ENCODE measurements at regions not wholly inside any gene's neighbourhood (a gene's known extent, or its start where the extent isn't known, plus 50 kb on each side); places are given as distances from the start of the nearest gene placed in this dataset.

- no peaks in the 10 kb centered on the region for H3K9me3 ChIP-seq
- no peaks in the 10 kb centered on the region for H3K27me3 ChIP-seq (replicated peaks; ENCODE audit: insufficient read depth)
- no peak overlapping the region for H3K27ac ChIP-seq
- H3K4me3 ChIP-seq, result no peak overlapping the region
- DNase-seq (ENCODE audit: low spot score), result no peak
- intact Hi-C loops (cut with DNase I), result no loop called here
- H3K36me3 ChIP-seq, result no peaks in the 10 kb centered on the region
- TF ChIP-seq POLR2AphosphoS5 (IDR thresholded peaks at IDR 0.05) (no peak), POLR2A (IDR thresholded peaks at IDR 0.05) (no peak), CTCF (IDR thresholded peaks at IDR 0.05) (no peak)
- H3K4me1 ChIP-seq (replicated peaks), result no peaks in the 10 kb centered on the region
- WGBS, result 54% methylated on average over 1 of the region's 1 CpG
Measured at GRCh38 chr2:179349670-179350303, 85.2 kb upstream of the SESTD1 start.

- no peaks in the 10 kb centered on the region for H3K4me1 ChIP-seq (replicated peaks)
- H3K27me3 ChIP-seq (replicated peaks; ENCODE audit: insufficient read depth), result no peaks in the 10 kb centered on the region
- no peak overlapping the region for H3K4me3 ChIP-seq
- H3K9me3 ChIP-seq, result no peaks in the 10 kb centered on the region
- H3K27ac ChIP-seq, result no peak overlapping the region
- intact Hi-C loops (cut with DNase I), result no loop called here
- 68% methylated on average over 3 of the region's 3 CpGs for WGBS
- DNase-seq (ENCODE audit: low spot score), result no peak
- no peak for TF ChIP-seq POLR2A (IDR thresholded peaks at IDR 0.05)
- no peak for TF ChIP-seq POLR2AphosphoS5 (IDR thresholded peaks at IDR 0.05)
- no peak for TF ChIP-seq CTCF (IDR thresholded peaks at IDR 0.05)
- H3K36me3 ChIP-seq, result no peaks in the 10 kb centered on the region
Measured at GRCh38 chr2:179348906-179349305, 84.3 kb upstream of the SESTD1 start.

GRCh38 chr2:179344970-179345369 lies 80.3 kb upstream of the SESTD1 start:
- 56% methylated on average over 1 of the region's 1 CpG for WGBS
- no peaks in the 10 kb centered on the region for H3K4me1 ChIP-seq (replicated peaks)
- TF ChIP-seq CTCF (IDR thresholded peaks at IDR 0.05) (no peak), POLR2A (IDR thresholded peaks at IDR 0.05) (no peak), POLR2AphosphoS5 (IDR thresholded peaks at IDR 0.05) (no peak)
- H3K9me3 ChIP-seq, result no peaks in the 10 kb centered on the region
- no peaks in the 10 kb centered on the region for H3K27me3 ChIP-seq (replicated peaks; ENCODE audit: insufficient read depth)
- intact Hi-C loops (cut with DNase I), result no loop called here
- no peak overlapping the region for H3K4me3 ChIP-seq
- H3K27ac ChIP-seq, result peak overlapping the region in 1 of 2 donors; percentile 8
- DNase-seq (ENCODE audit: low spot score), result no peak
- no peaks in the 10 kb centered on the region for H3K36me3 ChIP-seq

- 47% methylated on average over 4 of the region's 4 CpGs for WGBS
- no peaks in the 10 kb centered on the region for H3K9me3 ChIP-seq
- intact Hi-C loops (cut with DNase I), result no loop called here
- peak overlapping the region in 1 of 2 donors; percentile 8 for H3K27ac ChIP-seq
- H3K4me3 ChIP-seq, result no peak overlapping the region
- TF ChIP-seq POLR2A (IDR thresholded peaks at IDR 0.05) (no peak), POLR2AphosphoS5 (IDR thresholded peaks at IDR 0.05) (no peak), CTCF (IDR thresholded peaks at IDR 0.05) (no peak)
- no peaks in the 10 kb centered on the region for H3K4me1 ChIP-seq (replicated peaks)
- no peak for DNase-seq (ENCODE audit: low spot score)
- H3K36me3 ChIP-seq, result no peaks in the 10 kb centered on the region
- no peaks in the 10 kb centered on the region for H3K27me3 ChIP-seq (replicated peaks; ENCODE audit: insufficient read depth)
Measured at GRCh38 chr2:179344280-179344964, 79.8 kb upstream of the SESTD1 start.

GRCh38 chr2:179343945-179344279 lies 79.3 kb upstream of the SESTD1 start:
- no peak overlapping the region for H3K27ac ChIP-seq
- no peak for DNase-seq (ENCODE audit: low spot score)
- H3K36me3 ChIP-seq, result no peaks in the 10 kb centered on the region
- H3K27me3 ChIP-seq (replicated peaks; ENCODE audit: insufficient read depth), result no peaks in the 10 kb centered on the region
- H3K4me1 ChIP-seq (replicated peaks), result no peaks in the 10 kb centered on the region
- H3K4me3 ChIP-seq, result no peak overlapping the region
- TF ChIP-seq POLR2A (IDR thresholded peaks at IDR 0.05) (no peak), POLR2AphosphoS5 (IDR thresholded peaks at IDR 0.05) (no peak), CTCF (IDR thresholded peaks at IDR 0.05) (no peak)
- no peaks in the 10 kb centered on the region for H3K9me3 ChIP-seq
- intact Hi-C loops (cut with DNase I), result no loop called here

Data from prostate gland (tissue), 2 donors.